CD4-positive, alpha-beta T cell (primary cell): ENCODE measurements at regions not wholly inside any gene's neighbourhood (a gene's known extent, or its start where the extent isn't known, plus 50 kb on each side); places are given as distances from the start of the nearest gene placed in this dataset.

ENCODE experiments used
- ATAC-seq: fragments of 200-7000 bp; cut with Tn5 transposase; one replicate; pipeline ENCODE4 v1.10.0; 2022; ENCODE audit warnings: mild to moderate bottlenecking; ENCODE audit not compliant: poor library complexity
- CTCF ChIA-PET: fragments of 350-600 bp; sonication (Branson Sonifier 250); formaldehyde crosslinking; loops from one replicate; lab custom pipeline; 2021; ENCODE audit warnings: antibody characterized with exemption, inconsistent platforms; lab: Charles Lee
- POLR2A ChIA-PET: fragments of 350-600 bp; sonication (Branson Sonifier 250); formaldehyde crosslinking; loops from one replicate; lab custom pipeline; 2021; ENCODE audit warnings: antibody characterized with exemption, inconsistent platforms; lab: Charles Lee
- DNase-seq, 14 experiments: peaks; one replicate each; pipeline ENCODE4 v3.0.0-alpha.2; 2013 to 2020; ENCODE audit warnings: mixed read lengths in 2 of 14
- H3K27ac ChIP-seq, 2 donors: one replicate each; pipeline versions ENCODE4 v1.5.1 to v1.7.0; 2013; ENCODE audit warnings: low read length in 2 of 2, low read depth in 1 of 2, mild to moderate bottlenecking in 1 of 2
- H3K27me3 ChIP-seq, 2 experiments: 1 replicate in 1 of 2; 2 replicates in 1 of 2; pipeline versions ENCODE4 v1.6.1 to v1.7.0; 2013; ENCODE audit warnings: low read length in 2 of 2, control low read depth in 1 of 2, mild to moderate bottlenecking in 1 of 2, moderate library complexity in 1 of 2; ENCODE audit not compliant: insufficient read depth in 2 of 2, control insufficient read depth in 1 of 2
- H3K36me3 ChIP-seq: one replicate; pipeline ENCODE4 v1.6.1; 2013; ENCODE audit warnings: low read length, control low read depth; ENCODE audit not compliant: insufficient read depth
- H3K4me1 ChIP-seq: one replicate; pipeline ENCODE4 v1.6.1; 2013; ENCODE audit warnings: low read length, control low read depth; ENCODE audit not compliant: insufficient read depth
- H3K4me3 ChIP-seq: one replicate; pipeline ENCODE4 v1.5.1; 2013; ENCODE audit warnings: mild to moderate bottlenecking, low read length, moderate library complexity
- H3K9me3 ChIP-seq, 2 experiments: 1 replicate in 1 of 2; 2 replicates in 1 of 2; pipeline versions ENCODE4 v1.6.1 to v1.7.0; 2013; ENCODE audit warnings: low read length in 2 of 2, mild to moderate bottlenecking in 2 of 2, control low read depth in 1 of 2, moderate library complexity in 1 of 2; ENCODE audit not compliant: control insufficient read depth in 1 of 2, insufficient read depth in 1 of 2
- H3K27ac Mint-ChIP-seq: one replicate; pipeline ENCODE4 v1.8.0; 2020; ENCODE audit warnings: mixed read lengths
- H3K27me3 Mint-ChIP-seq: one replicate; pipeline ENCODE4 v1.8.0; 2021; ENCODE audit warnings: mixed read lengths
- H3K36me3 Mint-ChIP-seq: one replicate; pipeline ENCODE4 v1.8.0; 2021; ENCODE audit warnings: low read depth, mixed read lengths
- H3K4me1 Mint-ChIP-seq: one replicate; pipeline ENCODE4 v1.8.0; 2021; ENCODE audit warnings: low read depth, mixed read lengths
- H3K4me3 Mint-ChIP-seq: one replicate; pipeline ENCODE4 v1.8.0; 2020; ENCODE audit warnings: mild to moderate bottlenecking, mixed read lengths
- H3K9me3 Mint-ChIP-seq: one replicate; pipeline ENCODE4 v1.8.0; 2020; ENCODE audit warnings: mixed read lengths
- intact Hi-C, 2 experiments: fragments of 100-400 bp; cut with DNase I in 1 of 2; cut with micrococcal nuclease in 1 of 2; formaldehyde crosslinking; loops; one replicate each; pipeline versions ENCODE4 v1.15.1 to v1.9.0; 2023 to 2025; cut with DNase I, micrococcal nuclease
- TF ChIP-seq, protein P1 (sequence below): fragments of 200-600 bp; IDR thresholded peaks from one replicate; pipeline ENCODE4 v1.8.0; 2022; ENCODE audit warnings: antibody characterized with exemption, mild to moderate bottlenecking

DNA sequence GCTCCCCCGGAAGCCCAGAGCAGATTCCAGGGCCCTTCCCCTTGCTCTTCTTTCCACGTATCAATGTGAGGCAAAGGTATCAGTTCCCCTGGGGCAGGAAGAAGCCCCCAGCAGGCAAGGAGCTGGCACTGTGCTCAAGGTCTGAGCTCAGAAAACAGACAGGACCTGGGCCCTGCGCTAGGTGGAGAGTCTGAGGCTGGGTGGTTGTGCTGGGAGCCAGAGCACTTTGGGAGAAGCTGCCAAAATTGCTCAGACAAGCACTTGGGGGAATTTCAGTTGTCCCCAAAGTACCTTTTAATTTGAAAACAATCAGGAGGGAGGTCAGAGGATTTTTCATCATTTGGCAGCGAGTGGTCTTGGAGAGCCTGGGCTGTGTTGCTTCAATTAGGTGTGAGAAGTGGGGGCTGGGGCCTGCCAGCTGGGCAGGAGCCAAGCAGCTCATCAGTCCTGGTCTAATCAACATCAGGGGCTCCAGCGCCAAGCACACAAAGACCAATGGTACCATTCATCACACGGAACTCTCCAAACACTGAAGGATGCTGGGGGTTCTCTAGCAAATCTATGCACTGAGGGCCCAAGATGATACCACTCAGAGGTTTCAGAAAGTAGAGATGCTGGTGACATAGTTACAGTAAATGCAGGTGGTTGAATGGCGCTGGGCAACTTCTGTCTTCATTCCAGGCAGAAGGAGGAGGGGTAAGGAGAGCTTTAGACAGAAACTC is 176.5 kb downstream of the SNX18 start:
- CTCF ChIA-PET = no interaction called here
- no peaks in the 10 kb centered on the region for H3K36me3 ChIP-seq
- Mint-ChIP-seq H3K4me1 (no peaks in the 10 kb centered on the region), H3K36me3 (no peaks in the 10 kb centered on the region), H3K9me3 (no peaks in the 10 kb centered on the region), H3K27ac (no peak overlapping the region), H3K4me3 (no peak overlapping the region), H3K27me3 (no peaks in the 10 kb centered on the region)
- ATAC-seq (no peak), DNase-seq (no peak)
- H3K4me1 ChIP-seq = no peaks in the 10 kb centered on the region
- H3K27me3 ChIP-seq = no peaks in the 10 kb centered on the region
- no peak overlapping the region for H3K27ac ChIP-seq
- POLR2A ChIA-PET = interaction anchor here (1.4 kb wide), 1 partner anchor 14 kb away, joined by 3 read pairs; no protein-coding TSS in a partner anchor
- H3K9me3 ChIP-seq = no peaks in the 10 kb centered on the region
- intact Hi-C loops = no loop called here
- TF ChIP-seq, protein P1, sequence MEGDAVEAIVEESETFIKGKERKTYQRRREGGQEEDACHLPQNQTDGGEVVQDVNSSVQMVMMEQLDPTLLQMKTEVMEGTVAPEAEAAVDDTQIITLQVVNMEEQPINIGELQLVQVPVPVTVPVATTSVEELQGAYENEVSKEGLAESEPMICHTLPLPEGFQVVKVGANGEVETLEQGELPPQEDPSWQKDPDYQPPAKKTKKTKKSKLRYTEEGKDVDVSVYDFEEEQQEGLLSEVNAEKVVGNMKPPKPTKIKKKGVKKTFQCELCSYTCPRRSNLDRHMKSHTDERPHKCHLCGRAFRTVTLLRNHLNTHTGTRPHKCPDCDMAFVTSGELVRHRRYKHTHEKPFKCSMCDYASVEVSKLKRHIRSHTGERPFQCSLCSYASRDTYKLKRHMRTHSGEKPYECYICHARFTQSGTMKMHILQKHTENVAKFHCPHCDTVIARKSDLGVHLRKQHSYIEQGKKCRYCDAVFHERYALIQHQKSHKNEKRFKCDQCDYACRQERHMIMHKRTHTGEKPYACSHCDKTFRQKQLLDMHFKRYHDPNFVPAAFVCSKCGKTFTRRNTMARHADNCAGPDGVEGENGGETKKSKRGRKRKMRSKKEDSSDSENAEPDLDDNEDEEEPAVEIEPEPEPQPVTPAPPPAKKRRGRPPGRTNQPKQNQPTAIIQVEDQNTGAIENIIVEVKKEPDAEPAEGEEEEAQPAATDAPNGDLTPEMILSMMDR = no peak
- H3K4me3 ChIP-seq = no peak overlapping the region

DNA sequence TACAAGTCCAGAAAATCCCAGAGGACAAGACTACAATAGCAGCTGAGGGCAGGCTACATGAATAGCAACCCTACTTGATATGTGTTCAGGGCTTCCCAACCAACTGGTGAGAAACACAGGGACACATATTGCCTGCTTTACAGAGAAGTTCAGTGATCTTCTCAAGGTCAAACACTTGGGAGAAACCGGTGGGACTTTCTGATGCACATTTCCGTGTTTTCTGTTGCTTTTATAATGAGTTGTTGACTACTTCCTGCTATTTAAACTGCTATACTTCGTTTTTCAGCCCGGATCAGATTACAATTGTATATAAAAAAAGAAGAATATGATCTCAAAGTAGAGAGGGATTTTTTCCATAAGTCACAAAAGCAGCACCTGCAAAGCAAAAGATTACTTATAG is 175.1 kb downstream of the SNX18 start:
- H3K9me3 ChIP-seq = no peaks in the 10 kb centered on the region
- no peak overlapping the region for H3K27ac ChIP-seq
- DNase-seq (no peak), ATAC-seq (no peak)
- POLR2A ChIA-PET = no interaction called here
- H3K4me1 ChIP-seq = no peaks in the 10 kb centered on the region
- Mint-ChIP-seq H3K4me1 (no peaks in the 10 kb centered on the region), H3K27me3 (no peaks in the 10 kb centered on the region), H3K36me3 (no peaks in the 10 kb centered on the region), H3K4me3 (no peak overlapping the region), H3K9me3 (peaks cover 2% of the 10 kb centered on the region), H3K27ac (no peak overlapping the region)
- intact Hi-C loops = no loop called here
- no peak overlapping the region for H3K4me3 ChIP-seq
- H3K36me3 ChIP-seq = no peaks in the 10 kb centered on the region
- H3K27me3 ChIP-seq = no peaks in the 10 kb centered on the region
- CTCF ChIA-PET = no interaction called here
- TF ChIP-seq, protein P1 = no peak

DNA sequence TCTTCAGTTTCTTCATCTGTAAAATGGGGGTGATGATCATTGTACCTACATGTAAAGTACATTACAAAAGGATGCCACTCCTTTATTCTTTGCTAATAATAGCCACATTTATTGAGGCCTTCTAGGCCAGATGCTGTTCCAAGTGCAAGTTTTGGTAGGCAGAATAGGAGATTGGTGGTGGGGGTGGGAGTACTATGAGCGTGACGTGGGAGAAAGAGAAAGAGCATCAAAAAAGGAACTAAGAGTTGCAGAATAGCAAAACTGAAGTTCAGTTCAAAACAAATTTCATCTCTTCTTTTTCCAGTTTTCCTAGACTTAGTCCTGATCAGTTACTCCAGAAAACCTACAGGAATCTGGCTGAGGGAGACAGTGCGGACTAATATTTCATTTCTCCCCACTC is 174.1 kb downstream of the SNX18 start:
- Histone ChIP-seq H3K4me3 (no peak overlapping the region), H3K27me3 (no peaks in the 10 kb centered on the region), H3K27ac (no peak overlapping the region), H3K36me3 (no peaks in the 10 kb centered on the region), H3K9me3 (no peaks in the 10 kb centered on the region), H3K4me1 (no peaks in the 10 kb centered on the region)
- POLR2A ChIA-PET = no interaction called here
- H3K9me3 Mint-ChIP-seq = peaks cover 5% of the 10 kb centered on the region
- ATAC-seq (no peak), DNase-seq (no peak)
- intact Hi-C loops = no loop called here
- H3K36me3 Mint-ChIP-seq = no peaks in the 10 kb centered on the region
- no peaks in the 10 kb centered on the region for H3K4me1 Mint-ChIP-seq
- TF ChIP-seq, protein P1 = no peak
- CTCF ChIA-PET = no interaction called here
- no peak overlapping the region for H3K27ac Mint-ChIP-seq
- no peak overlapping the region for H3K4me3 Mint-ChIP-seq
- no peaks in the 10 kb centered on the region for H3K27me3 Mint-ChIP-seq
